ENCODE measurements at regions not wholly inside any gene's neighbourhood (a gene's known extent, or its start where the extent isn't known, plus 50 kb on each side); places are given as distances from the start of the nearest gene placed in this dataset.

DNA sequence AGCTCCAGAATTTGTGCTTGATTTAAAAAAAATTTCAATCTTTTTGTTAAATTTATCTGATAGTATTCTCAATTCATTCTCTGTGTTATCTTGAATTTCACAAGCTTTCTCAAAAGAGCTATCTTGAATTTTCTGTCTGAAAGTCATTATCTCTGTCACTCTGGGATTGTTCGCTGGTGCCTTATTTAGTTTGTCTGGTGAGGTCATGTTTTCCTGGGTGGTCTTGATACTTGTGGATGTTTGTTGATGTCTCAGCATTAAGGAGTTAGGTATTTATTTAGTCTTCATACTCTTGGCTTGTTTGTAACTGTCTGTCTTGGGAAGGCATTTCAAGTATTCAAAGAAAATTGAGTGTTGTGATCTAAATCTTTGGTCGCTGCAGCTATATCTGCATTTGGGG lies 106.3 kb downstream of the TNFSF13B start:
- TF ChIP-seq CTCF (IDR thresholded peaks at IDR 0.05; ENCODE audit: insufficient read depth, low read depth, low read length, missing control alignments) = no peak
- no peak for DNase-seq (ENCODE audit: low read depth)
- H3K4me3 ChIP-seq (ENCODE audit: low read length) = no peak overlapping the region

GRCh38 chr13:108376308-108376707 lies 106.8 kb downstream of the TNFSF13B start:
- no peak for TF ChIP-seq CTCF (IDR thresholded peaks at IDR 0.05; ENCODE audit: insufficient read depth, low read depth, low read length, missing control alignments)
- no peak overlapping the region for H3K4me3 ChIP-seq (ENCODE audit: low read length)
- DNase-seq (ENCODE audit: low read depth) = no peak

- H3K4me3 ChIP-seq (ENCODE audit: low read length) = no peak overlapping the region
- TF ChIP-seq CTCF (IDR thresholded peaks at IDR 0.05; ENCODE audit: insufficient read depth, low read depth, low read length, missing control alignments) = no peak
- no peak for DNase-seq (ENCODE audit: low read depth)
Observed at GRCh38 chr13:108377646-108378206, 108.2 kb downstream of the TNFSF13B start.

GRCh38 chr13:108383667-108384066 lies 114.1 kb downstream of the TNFSF13B start:
- DNase-seq (ENCODE audit: low read depth) = no peak
- H3K4me3 ChIP-seq (ENCODE audit: low read length) = no peak overlapping the region
- no peak for TF ChIP-seq CTCF (IDR thresholded peaks at IDR 0.05; ENCODE audit: insufficient read depth, low read depth, low read length, missing control alignments)

GRCh38 chr13:108387156-108387555 lies 117.6 kb downstream of the TNFSF13B start:
- no peak overlapping the region for H3K4me3 ChIP-seq (ENCODE audit: low read length)
- DNase-seq (ENCODE audit: low read depth) = no peak
- TF ChIP-seq CTCF (IDR thresholded peaks at IDR 0.05; ENCODE audit: insufficient read depth, low read depth, low read length, missing control alignments) = no peak

DNA sequence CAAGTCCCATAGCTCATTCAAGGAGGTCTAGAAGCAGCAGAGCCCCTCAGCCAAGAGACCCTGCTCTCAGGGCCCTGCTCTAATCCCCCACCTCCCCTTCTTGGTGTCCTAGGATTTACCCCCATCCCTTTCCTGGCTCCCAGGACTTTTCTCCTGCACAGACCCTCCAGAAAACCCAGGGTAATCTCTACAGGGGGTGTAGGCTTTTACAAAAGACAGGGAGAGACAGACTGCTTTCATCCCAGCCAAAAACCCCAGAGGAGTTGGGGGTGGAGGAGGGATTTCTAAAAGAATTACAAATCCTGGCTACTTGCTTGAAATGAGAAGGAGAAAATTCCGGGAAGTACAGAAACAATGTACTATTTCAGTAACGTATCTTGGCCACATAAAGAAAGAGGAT lies 133.3 kb downstream of the TNFSF13B start:
- H3K4me3 ChIP-seq (ENCODE audit: low read length) = no peak overlapping the region
- TF ChIP-seq CTCF (IDR thresholded peaks at IDR 0.05; ENCODE audit: insufficient read depth, low read depth, low read length, missing control alignments) = no peak
- DNase-seq (ENCODE audit: low read depth) = no peak

DNA sequence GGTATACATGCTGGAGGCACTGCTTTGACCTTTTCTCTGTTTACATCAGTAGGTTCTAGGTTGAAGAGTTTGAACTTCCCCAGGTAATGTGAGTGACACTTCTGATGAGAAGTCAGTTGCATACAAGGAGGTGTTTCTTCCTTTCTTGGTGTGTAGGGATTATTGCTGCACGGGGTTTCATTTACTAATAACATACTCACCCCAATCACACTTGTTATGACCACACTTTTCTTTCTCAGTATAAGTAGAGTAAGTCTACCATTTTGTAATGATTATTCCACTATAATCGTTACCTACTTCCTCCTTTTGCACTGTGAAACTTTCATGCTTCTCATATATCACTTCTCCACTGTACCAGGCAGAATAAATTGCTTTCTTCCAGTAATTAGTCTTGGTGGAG lies 138.0 kb downstream of the TNFSF13B start:
- DNase-seq (ENCODE audit: low read depth) = no peak
- no peak for TF ChIP-seq CTCF (IDR thresholded peaks at IDR 0.05; ENCODE audit: insufficient read depth, low read depth, low read length, missing control alignments)
- H3K4me3 ChIP-seq (ENCODE audit: low read length) = no peak overlapping the region
